ENCODE measurements at regions not wholly inside any gene's neighbourhood (a gene's known extent, or its start where the extent isn't known, plus 50 kb on each side); places are given as distances from the start of the nearest gene placed in this dataset.

GRCh38 chr7:95662987-95663386 lies 66.7 kb upstream of the PDK4 start:
- no peak for ATAC-seq

DNA sequence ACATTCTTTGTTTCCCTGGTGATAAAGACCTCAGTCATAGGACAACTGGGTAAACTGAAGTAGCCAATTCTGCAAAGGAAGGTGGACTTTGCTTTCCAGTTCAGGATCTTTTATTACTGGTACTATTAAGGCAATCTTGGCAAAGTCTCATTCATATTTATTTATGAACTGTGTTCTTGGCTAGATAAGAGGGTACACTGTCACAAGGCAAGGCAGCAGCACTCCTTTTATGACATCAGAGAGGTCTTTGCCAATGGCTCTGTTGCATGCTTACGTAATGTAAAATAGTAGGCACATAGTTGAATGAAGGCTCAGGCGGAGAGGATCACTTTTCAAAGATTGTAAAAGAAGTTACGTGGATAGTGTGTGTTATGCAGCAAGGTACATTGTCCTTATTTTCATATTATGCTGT lies 63.7 kb upstream of the PDK4 start:
- no peak for ATAC-seq

- no peak for ATAC-seq
These were observed 62.4 kb upstream of the PDK4 start for GRCh38 chr7:95658676-95659075.

GRCh38 chr7:95649546-95649945 lies 53.2 kb upstream of the PDK4 start:
- no peak for ATAC-seq

DNA sequence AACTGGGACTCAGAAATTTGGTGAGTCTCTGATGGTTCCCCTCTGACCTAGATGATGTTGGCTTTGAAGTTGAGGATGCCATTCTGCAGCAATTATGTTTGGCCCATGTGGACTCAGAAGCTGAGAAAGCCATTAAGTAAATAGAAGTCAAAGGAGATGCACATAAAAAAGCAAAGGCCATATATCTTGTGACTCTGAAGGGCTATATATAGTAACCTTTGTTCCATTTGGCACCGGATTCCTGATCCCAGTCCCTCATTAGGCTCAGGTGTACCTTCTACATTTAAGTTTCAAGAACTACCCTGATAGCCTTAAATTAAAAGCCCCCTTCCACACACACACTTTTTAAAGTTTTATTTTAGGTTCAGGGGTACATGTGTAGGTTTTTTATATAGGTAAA lies 50.0 kb upstream of the PDK4 start:
- ATAC-seq, result no peak
